Prostate gland (tissue), 2 donors: ENCODE measurements at regions not wholly inside any gene's neighbourhood (a gene's known extent, or its start where the extent isn't known, plus 50 kb on each side); places are given as distances from the start of the nearest gene placed in this dataset.
"Not testable (repeated sequence)": the region's sequence is repeated elsewhere in the genome, so short reads cannot be mapped to it uniquely, and the experiment has no call there.

Source experiments
- POLR2AphosphoS5 ChIP-seq: sonication (generic); formaldehyde crosslinking; IDR thresholded peaks from one replicate; pipeline ENCODE4 v1.6.1; 2017; ENCODE audit warnings: antibody characterized with exemption
- TF ChIP-seq, protein P1 (sequence below), 4 experiments: fragments of 200-600 bp in 2 of 4; fragments of 450-650 bp in 2 of 4; sonication (generic) in 2 of 4; IDR thresholded peaks; 1 replicate in 3 of 4; 2 replicates in 1 of 4; pipeline ENCODE4 v1.5.1; 2016 to 2019; ENCODE audit warnings: antibody characterized with exemption in 4 of 4, mild to moderate bottlenecking in 2 of 4, moderate library complexity in 2 of 4

- TF ChIP-seq, protein P1, sequence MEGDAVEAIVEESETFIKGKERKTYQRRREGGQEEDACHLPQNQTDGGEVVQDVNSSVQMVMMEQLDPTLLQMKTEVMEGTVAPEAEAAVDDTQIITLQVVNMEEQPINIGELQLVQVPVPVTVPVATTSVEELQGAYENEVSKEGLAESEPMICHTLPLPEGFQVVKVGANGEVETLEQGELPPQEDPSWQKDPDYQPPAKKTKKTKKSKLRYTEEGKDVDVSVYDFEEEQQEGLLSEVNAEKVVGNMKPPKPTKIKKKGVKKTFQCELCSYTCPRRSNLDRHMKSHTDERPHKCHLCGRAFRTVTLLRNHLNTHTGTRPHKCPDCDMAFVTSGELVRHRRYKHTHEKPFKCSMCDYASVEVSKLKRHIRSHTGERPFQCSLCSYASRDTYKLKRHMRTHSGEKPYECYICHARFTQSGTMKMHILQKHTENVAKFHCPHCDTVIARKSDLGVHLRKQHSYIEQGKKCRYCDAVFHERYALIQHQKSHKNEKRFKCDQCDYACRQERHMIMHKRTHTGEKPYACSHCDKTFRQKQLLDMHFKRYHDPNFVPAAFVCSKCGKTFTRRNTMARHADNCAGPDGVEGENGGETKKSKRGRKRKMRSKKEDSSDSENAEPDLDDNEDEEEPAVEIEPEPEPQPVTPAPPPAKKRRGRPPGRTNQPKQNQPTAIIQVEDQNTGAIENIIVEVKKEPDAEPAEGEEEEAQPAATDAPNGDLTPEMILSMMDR (IDR thresholded peaks at IDR 0.05) = not testable (repeated sequence)
- not testable (repeated sequence) for TF ChIP-seq POLR2AphosphoS5
These were observed 120.2 kb upstream of the ID2 start for GRCh38 chr2:8561692-8562091.
